SK-N-SH (cell line): ENCODE measurements at regions not wholly inside any gene's neighbourhood (a gene's known extent, or its start where the extent isn't known, plus 50 kb on each side); places are given as distances from the start of the nearest gene placed in this dataset.
A peak's percentile ranks its signal among the peaks of the same experiment; 100 is the strongest.
"Not testable (repeated sequence)": the region's sequence is repeated elsewhere in the genome, so short reads cannot be mapped to it uniquely, and the experiment has no call there.

Experiments
- CTCF ChIA-PET: fragments of 300-600, 350-600 bp; formaldehyde crosslinking; extraction: SDS; loops from one replicate; lab custom pipeline; 2021; lab: Yijun Ruan, JAX
- POLR2A ChIA-PET: fragments of 350-600 bp; sonication (Branson Sonifier 250); formaldehyde crosslinking; extraction: SDS; loops from one replicate; lab custom pipeline; 2020; ENCODE audit warnings: antibody characterized with exemption, inconsistent platforms; lab: Yijun Ruan, JAX
- DNase-seq: peaks from one replicate; pipeline ENCODE4 v3.0.0; 2012
- H2AFZ ChIP-seq: fragments of 200-600 bp; sonication (generic); 2 replicates; pipeline ENCODE4 v1.8.1; 2016; ENCODE audit warnings: antibody characterized with exemption, mild to moderate bottlenecking, low read depth
- H3F3A ChIP-seq: fragments of 200-600 bp; sonication (generic); replicated peaks from 2 replicates; pipeline ENCODE3; 2016; ENCODE audit warnings: antibody characterized with exemption, mild to moderate bottlenecking; ENCODE audit not compliant: insufficient read depth
- H3K27ac ChIP-seq, 2 experiments: fragments of 200-500 bp in 1 of 2; fragments of 200-600 bp in 1 of 2; sonication (Bioruptor generic) in 1 of 2; sonication (generic), shearing (Covaris generic) in 1 of 2; 2 replicates each; pipeline versions ENCODE4 v1.5.1 to v1.6.1; 2014 to 2016; ENCODE audit warnings: low read depth in 2 of 2, inconsistent platforms in 1 of 2, low read length in 1 of 2, mild to moderate bottlenecking in 1 of 2, mixed read lengths in 1 of 2
- H3K27me3 ChIP-seq: fragments of 200-600 bp; sonication (generic), shearing (Covaris generic); 2 replicates; pipeline ENCODE4 v1.6.1; 2016; ENCODE audit warnings: mixed run types; ENCODE audit not compliant: insufficient read depth
- H3K36me3 ChIP-seq, 2 experiments: fragments of 200-500 bp in 1 of 2; fragments of 200-600 bp in 1 of 2; sonication (Bioruptor generic) in 1 of 2; sonication (generic) in 1 of 2; replicated peaks in 1 of 2; 2 replicates each; pipeline versions ENCODE3 to v1.5.1; 2014 to 2016; ENCODE audit warnings: low read length in 1 of 2, mild to moderate bottlenecking in 1 of 2; ENCODE audit not compliant: insufficient read depth in 2 of 2, control insufficient read depth in 1 of 2
- H3K4me1 ChIP-seq, 2 experiments: fragments of 200-500 bp in 1 of 2; fragments of 200-600 bp in 1 of 2; sonication (Bioruptor generic) in 1 of 2; sonication (generic), shearing (Covaris generic) in 1 of 2; 2 replicates each; pipeline versions ENCODE4 v1.5.1 to v1.6.1; 2014 to 2016; ENCODE audit warnings: low read depth in 1 of 2, low read length in 1 of 2, mixed run types in 1 of 2; ENCODE audit not compliant: insufficient read depth in 2 of 2, control insufficient read depth in 1 of 2
- H3K4me2 ChIP-seq: fragments of 200-600 bp; sonication (generic), shearing (Covaris generic); 2 replicates; pipeline ENCODE4 v1.6.1; 2017; ENCODE audit warnings: mixed run types
- H3K4me3 ChIP-seq, 2 experiments: fragments of 200-500 bp in 1 of 2; fragments of 200-600 bp in 1 of 2; sonication (Bioruptor generic) in 1 of 2; sonication (generic), shearing (Covaris generic) in 1 of 2; 2 replicates each; pipeline versions ENCODE4 v1.5.1 to v1.8.1; 2014 to 2016; ENCODE audit warnings: low read depth in 2 of 2, inconsistent platforms in 1 of 2, low read length in 1 of 2, mild to moderate bottlenecking in 1 of 2, mixed read lengths in 1 of 2, moderate library complexity in 1 of 2
- H3K79me2 ChIP-seq: fragments of 200-600 bp; sonication (generic); 2 replicates; pipeline ENCODE4 v1.8.1; 2017; ENCODE audit warnings: mild to moderate bottlenecking; ENCODE audit not compliant: insufficient read depth
- H3K9ac ChIP-seq: fragments of 200-600 bp; sonication (generic); 2 replicates; pipeline ENCODE4 v1.6.1; 2017; ENCODE audit warnings: mixed run types
- H3K9me2 ChIP-seq: fragments of 200-600 bp; sonication (generic); 2 replicates; pipeline ENCODE4 v1.6.1; 2017; ENCODE audit warnings: mixed run types
- H3K9me3 ChIP-seq: fragments of 200-600 bp; sonication (generic); 2 replicates; pipeline ENCODE4 v1.6.1; 2017; ENCODE audit warnings: mixed run types, mild to moderate bottlenecking, moderate library complexity
- H4K20me1 ChIP-seq: fragments of 200-600 bp; sonication (generic); 2 replicates; pipeline ENCODE4 v1.6.1; 2017; ENCODE audit warnings: mild to moderate bottlenecking, mixed run types; ENCODE audit not compliant: insufficient read depth
- CHD2 ChIP-seq: fragments of 150-350 bp; IDR thresholded peaks from 2 replicates; pipeline ENCODE4 v1.6.1; 2018; ENCODE audit warnings: low read length; ENCODE audit not compliant: partially characterized antibody
- CTCF ChIP-seq: fragments of 200-600 bp; sonication (generic); IDR thresholded peaks from 2 replicates; pipeline ENCODE4 v1.6.1; 2017; ENCODE audit warnings: antibody characterized with exemption, mild to moderate bottlenecking, moderate library complexity
- ELF1 ChIP-seq: IDR thresholded peaks from 2 replicates; pipeline ENCODE4 v1.4.0; 2012
- FOSL2 ChIP-seq: IDR thresholded peaks from 2 replicates; pipeline ENCODE4 v1.4.0; 2012; ENCODE audit warnings: low read depth, mild to moderate bottlenecking, moderate library complexity, borderline replicate concordance
- FOXJ3 ChIP-seq: sonication (generic); formaldehyde crosslinking; IDR thresholded peaks from 2 replicates; pipeline ENCODE4 v1.5.1; 2020; ENCODE audit warnings: mild to moderate bottlenecking, missing genetic modification reagents
- FOXM1 ChIP-seq: IDR thresholded peaks from 2 replicates; pipeline ENCODE4 v1.4.0; 2012; ENCODE audit warnings: low read depth, mild to moderate bottlenecking
- GATA2 ChIP-seq: sonication (generic); formaldehyde crosslinking; IDR thresholded peaks from 2 replicates; pipeline ENCODE4 v1.5.0; 2020; ENCODE audit warnings: mild to moderate bottlenecking, missing genetic modification reagents
- JUND ChIP-seq: IDR thresholded peaks from 2 replicates; pipeline ENCODE4 v1.4.0; 2012
- MEF2A ChIP-seq: IDR thresholded peaks from 2 replicates; pipeline ENCODE4 v1.4.0; 2012; ENCODE audit warnings: low read depth, borderline replicate concordance
- MXI1 ChIP-seq: IDR thresholded peaks from 2 replicates; pipeline ENCODE4 v1.6.1; 2012; ENCODE audit warnings: mild to moderate bottlenecking, low read depth, low read length, improper control_type of control experiment
- NFIC ChIP-seq: IDR thresholded peaks from 2 replicates; pipeline ENCODE4 v1.4.0; 2012; ENCODE audit warnings: borderline replicate concordance
- NRF1 ChIP-seq: IDR thresholded peaks from 2 replicates; pipeline ENCODE4 v1.6.1; 2012; ENCODE audit warnings: low read depth, mild to moderate bottlenecking, low read length
- RAD21 ChIP-seq: IDR thresholded peaks from 2 replicates; pipeline ENCODE4 v1.6.1; 2012; ENCODE audit warnings: mild to moderate bottlenecking, low read length
- RFX5 ChIP-seq: IDR thresholded peaks from 2 replicates; pipeline ENCODE4 v1.6.1; 2012; ENCODE audit warnings: mild to moderate bottlenecking, improper control_type of control experiment, low read length
- RXRA ChIP-seq: IDR thresholded peaks from 2 replicates; pipeline ENCODE4 v1.4.0; 2012; ENCODE audit warnings: low read depth, mild to moderate bottlenecking, borderline replicate concordance
- SIN3A ChIP-seq: IDR thresholded peaks from 2 replicates; pipeline ENCODE4 v1.6.1; 2012; ENCODE audit warnings: low read depth, mild to moderate bottlenecking, low read length, moderate library complexity, borderline replicate concordance
- TCF12 ChIP-seq: IDR thresholded peaks from 2 replicates; pipeline ENCODE4 v1.4.0; 2012
- TEAD4 ChIP-seq: IDR thresholded peaks from 2 replicates; pipeline ENCODE4 v1.4.0; 2012; ENCODE audit warnings: mild to moderate bottlenecking, borderline replicate concordance; ENCODE audit not compliant: insufficient read depth
- ZBTB33 ChIP-seq: IDR thresholded peaks from 2 replicates; pipeline ENCODE4 v1.4.0; 2012; ENCODE audit warnings: low read depth, borderline replicate concordance
- WGBS: methylation state at CpG from one replicate; pipeline ENCODE4 v1.1.6; 2017; ENCODE audit warnings: low lambda C conversion rate; 5-methylcytosine and 5-hydroxymethylcytosine counted together

- no peaks in the 10 kb centered on the region for H3K4me1 ChIP-seq
- peaks cover 3% of the 10 kb centered on the region; the same call in 1 of the 2 replicates for H3K9me3 ChIP-seq
- H3K36me3 ChIP-seq: no peaks in the 10 kb centered on the region
- ChIA-PET CTCF (interaction anchor here (0.6 kb wide), 1 partner anchor 1358 kb away, joined by 3 read pairs; no protein-coding TSS in a partner anchor), POLR2A (no interaction called here)
- no peaks in the 10 kb centered on the region for H3K27me3 ChIP-seq
- TF ChIP-seq NRF1 (no peak), NFIC (no peak), RFX5 (no peak), RAD21 (no peak), RXRA (no peak), ELF1 (no peak), FOXM1 (no peak), GATA2 (CRISPR knock-in tag) (no peak), FOXJ3 (CRISPR knock-in tag) (no peak), TCF12 (no peak), CTCF (no peak), JUND (no peak), SIN3A (no peak), MEF2A (no peak)
- H3F3A ChIP-seq: no peaks in the 10 kb centered on the region
- no peak overlapping the region for H3K4me3 ChIP-seq
- no peaks in the 10 kb centered on the region for H3K9me2 ChIP-seq
- peak overlapping the region in 1 of 2 experiments; percentile 16; a peak in 1 of 4 replicates for H3K27ac ChIP-seq
- no peak overlapping the region for H3K4me2 ChIP-seq
- H4K20me1 ChIP-seq: no peaks in the 10 kb centered on the region
- no peak overlapping the region for H2AFZ ChIP-seq
- DNase-seq: no peak
- H3K79me2 ChIP-seq: no peaks in the 10 kb centered on the region
- H3K9ac ChIP-seq: no peak overlapping the region
These were observed 946.1 kb downstream of the TTLL7 start for GRCh38 chr1:83052865-83053264.

- H3K4me1 ChIP-seq, POLR2A ChIA-PET, H3K9ac ChIP-seq, H3K27me3 ChIP-seq, DNase-seq, CTCF ChIA-PET, H3K4me2 ChIP-seq, H2AFZ ChIP-seq, H3K9me3 ChIP-seq, H4K20me1 ChIP-seq, H3K4me3 ChIP-seq, H3K79me2 ChIP-seq, H3K36me3 ChIP-seq, H3F3A ChIP-seq, H3K9me2 ChIP-seq, H3K27ac ChIP-seq: not testable (repeated sequence)
- 76% methylated on average over 2 of the region's 3 CpGs for WGBS
These were observed 947.9 kb downstream of the TTLL7 start for GRCh38 chr1:83051053-83051452.

GRCh38 chr1:83043244-83043643, 955.7 kb downstream of the TTLL7 start:
- Histone ChIP-seq H4K20me1 (no peaks in the 10 kb centered on the region), H3K27ac (0 out of 4 replicates have a peak overlapping the region, but pooled peaks of 1 of the 2 experiments have one; percentile 21), H3K27me3 (no peaks in the 10 kb centered on the region), H2AFZ (no peak overlapping the region), H3K4me3 (no peak overlapping the region), H3F3A (peaks cover 16% of the 10 kb centered on the region), H3K79me2 (no peaks in the 10 kb centered on the region), H3K9me3 (no peaks in the 10 kb centered on the region), H3K9ac (no peak overlapping the region), H3K36me3 (no peaks in the 10 kb centered on the region), H3K4me2 (no peak overlapping the region), H3K9me2 (no peaks in the 10 kb centered on the region), H3K4me1 (peaks cover 0 to 6% of the 10 kb centered on the region in 2 experiments; a peak in 3 of 4 replicates)
- POLR2A ChIA-PET: no interaction called here
- CTCF ChIA-PET: no interaction called here
- 29% methylated on average over 1 of the region's 1 CpG for WGBS
- DNase-seq: no peak
- TF ChIP-seq RFX5: no peak
- peak; percentile 61; the same call in 1 of the 2 replicates for TF ChIP-seq TEAD4
- no peak for TF ChIP-seq ZBTB33
- no peak for TF ChIP-seq MXI1
- TF ChIP-seq FOSL2: peak; percentile 30; the same call in 1 of the 2 replicates
- no peak for TF ChIP-seq CHD2
- TF ChIP-seq TCF12: peak; percentile 89
- TF ChIP-seq CTCF: no peak
- no peak for TF ChIP-seq FOXJ3 (CRISPR knock-in tag)
- no peak for TF ChIP-seq RXRA
